ENCODE measurements at regions not wholly inside any gene's neighbourhood (a gene's known extent, or its start where the extent isn't known, plus 50 kb on each side); places are given as distances from the start of the nearest gene placed in this dataset.

- peaks cover 5% of the 10 kb centered on the region for H3K27me3 ChIP-seq (ENCODE audit: control insufficient read depth, insufficient read depth, low read length, poor library complexity, severe bottlenecking)
Measured at GRCh38 chr11:80061056-80061455, 620.2 kb upstream of the TENM4 start.

DNA sequence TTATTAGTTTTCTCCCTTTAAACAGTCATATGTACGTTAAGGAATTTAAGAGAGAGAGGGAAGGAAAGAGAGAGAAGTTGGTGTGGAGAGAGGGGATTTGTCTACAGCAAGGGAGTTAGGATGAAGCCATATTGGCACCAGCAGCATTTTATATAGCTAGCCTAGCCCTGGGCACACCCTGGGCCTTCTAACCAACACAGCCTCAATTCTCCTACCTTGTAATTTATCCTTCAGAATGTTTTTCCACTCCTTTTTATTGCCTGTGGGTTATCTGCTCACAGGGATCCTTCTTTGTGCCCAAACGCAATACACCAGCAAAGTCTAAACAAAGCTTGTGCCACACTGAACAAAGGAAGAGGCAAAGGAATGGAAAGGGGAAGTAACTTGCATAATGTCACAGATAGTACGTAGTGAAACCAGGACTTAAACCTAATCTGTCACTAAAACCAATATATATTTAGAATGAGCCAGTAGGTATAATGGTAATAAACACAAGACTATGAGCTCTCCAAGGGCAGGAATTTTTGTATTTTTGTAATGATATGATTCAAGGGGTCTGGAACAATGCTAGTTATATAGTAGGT lies 613.8 kb upstream of the TENM4 start:
- Histone ChIP-seq H3K27me3 (ENCODE audit: control insufficient read depth, insufficient read depth, low read length, poor library complexity, severe bottlenecking) (peaks cover 5% of the 10 kb centered on the region), H3K4me3 (ENCODE audit: low read length) (no peak overlapping the region), H3K9me3 (ENCODE audit: control insufficient read depth, low read length) (no peaks in the 10 kb centered on the region), H3K9ac (ENCODE audit: extremely low read depth, low read length, poor library complexity, severe bottlenecking) (no peak overlapping the region), H3K36me3 (ENCODE audit: control insufficient read depth, insufficient read depth, low read length) (no peaks in the 10 kb centered on the region), H3K4me1 (ENCODE audit: control insufficient read depth, insufficient read depth, low read length) (no peaks in the 10 kb centered on the region), H3K27ac (ENCODE audit: low read depth, low read length) (no peak overlapping the region)
- H3K27ac Mint-ChIP-seq: no peak overlapping the region
- 85 to 100% methylated on average over 1 to 2 of the region's 3 CpGs for WGBS, 2 experiments (ENCODE audit: insufficient coverage in 1 of 2, insufficient read length in 1 of 2)
- H3K4me1 Mint-ChIP-seq: no peaks in the 10 kb centered on the region
- no peaks in the 10 kb centered on the region for H3K36me3 Mint-ChIP-seq (ENCODE audit: low read depth)
- peaks cover 5% of the 10 kb centered on the region for H3K27me3 Mint-ChIP-seq (ENCODE audit: insufficient read depth)
- no peak for DNase-seq
- H3K9me3 Mint-ChIP-seq: no peaks in the 10 kb centered on the region
- TF ChIP-seq, protein P1, sequence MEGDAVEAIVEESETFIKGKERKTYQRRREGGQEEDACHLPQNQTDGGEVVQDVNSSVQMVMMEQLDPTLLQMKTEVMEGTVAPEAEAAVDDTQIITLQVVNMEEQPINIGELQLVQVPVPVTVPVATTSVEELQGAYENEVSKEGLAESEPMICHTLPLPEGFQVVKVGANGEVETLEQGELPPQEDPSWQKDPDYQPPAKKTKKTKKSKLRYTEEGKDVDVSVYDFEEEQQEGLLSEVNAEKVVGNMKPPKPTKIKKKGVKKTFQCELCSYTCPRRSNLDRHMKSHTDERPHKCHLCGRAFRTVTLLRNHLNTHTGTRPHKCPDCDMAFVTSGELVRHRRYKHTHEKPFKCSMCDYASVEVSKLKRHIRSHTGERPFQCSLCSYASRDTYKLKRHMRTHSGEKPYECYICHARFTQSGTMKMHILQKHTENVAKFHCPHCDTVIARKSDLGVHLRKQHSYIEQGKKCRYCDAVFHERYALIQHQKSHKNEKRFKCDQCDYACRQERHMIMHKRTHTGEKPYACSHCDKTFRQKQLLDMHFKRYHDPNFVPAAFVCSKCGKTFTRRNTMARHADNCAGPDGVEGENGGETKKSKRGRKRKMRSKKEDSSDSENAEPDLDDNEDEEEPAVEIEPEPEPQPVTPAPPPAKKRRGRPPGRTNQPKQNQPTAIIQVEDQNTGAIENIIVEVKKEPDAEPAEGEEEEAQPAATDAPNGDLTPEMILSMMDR (conservative IDR thresholded peaks at IDR 0.05): no peak
- no peak overlapping the region for H3K4me3 Mint-ChIP-seq

More at GRCh38 chr11:80061056-80061455, 620.2 kb upstream of the TENM4 start:
- 98 to 100% methylated on average over 2 to 3 of the region's 3 CpGs for WGBS, 2 experiments (ENCODE audit: insufficient coverage in 1 of 2, insufficient read length in 1 of 2)
- Mint-ChIP-seq H3K4me1 (no peaks in the 10 kb centered on the region), H3K9me3 (peaks cover 2% of the 10 kb centered on the region), H3K27me3 (ENCODE audit: insufficient read depth) (peaks cover 13% of the 10 kb centered on the region), H3K36me3 (ENCODE audit: low read depth) (no peaks in the 10 kb centered on the region), H3K4me3 (no peak overlapping the region), H3K27ac (no peak overlapping the region)
- H3K4me1 ChIP-seq (ENCODE audit: control insufficient read depth, insufficient read depth, low read length): no peaks in the 10 kb centered on the region
- H3K4me3 ChIP-seq (ENCODE audit: low read length): no peak overlapping the region
- no peaks in the 10 kb centered on the region for H3K9me3 ChIP-seq (ENCODE audit: control insufficient read depth, low read length)
- DNase-seq: no peak
- H3K9ac ChIP-seq (ENCODE audit: extremely low read depth, low read length, poor library complexity, severe bottlenecking): no peak overlapping the region
- H3K27ac ChIP-seq (ENCODE audit: low read depth, low read length): no peak overlapping the region
- H3K36me3 ChIP-seq (ENCODE audit: control insufficient read depth, insufficient read depth, low read length): no peaks in the 10 kb centered on the region
- TF ChIP-seq, protein P1 (conservative IDR thresholded peaks at IDR 0.05): no peak

GRCh38 chr11:80048513-80048912 lies 607.7 kb upstream of the TENM4 start:
- Mint-ChIP-seq H3K36me3 (ENCODE audit: low read depth) (no peaks in the 10 kb centered on the region), H3K9me3 (no peaks in the 10 kb centered on the region), H3K4me3 (no peak overlapping the region), H3K4me1 (peaks cover 9% of the 10 kb centered on the region), H3K27me3 (ENCODE audit: insufficient read depth) (no peaks in the 10 kb centered on the region), H3K27ac (no peak overlapping the region)
- TF ChIP-seq, protein P1 (conservative IDR thresholded peaks at IDR 0.05): no peak
- Histone ChIP-seq H3K4me1 (ENCODE audit: control insufficient read depth, insufficient read depth, low read length) (peaks cover 4% of the 10 kb centered on the region), H3K9me3 (ENCODE audit: control insufficient read depth, low read length) (no peaks in the 10 kb centered on the region), H3K27ac (ENCODE audit: low read depth, low read length) (no peak overlapping the region), H3K9ac (ENCODE audit: extremely low read depth, low read length, poor library complexity, severe bottlenecking) (no peak overlapping the region), H3K36me3 (ENCODE audit: control insufficient read depth, insufficient read depth, low read length) (no peaks in the 10 kb centered on the region), H3K4me3 (ENCODE audit: low read length) (no peak overlapping the region), H3K27me3 (ENCODE audit: control insufficient read depth, insufficient read depth, low read length, poor library complexity, severe bottlenecking) (no peaks in the 10 kb centered on the region)
- 100% methylated on average over 1 of the region's 1 CpG; no CpG with 5 or more reads in 1 of the 2 experiments for WGBS, 2 experiments (ENCODE audit: insufficient coverage in 1 of 2, insufficient read length in 1 of 2)
- no peak for DNase-seq

Data from endodermal cell (in vitro differentiated cells).